Stimulated activated CD4-positive, alpha-beta T cell treated with anti-CD3 and anti-CD28 coated beads, TNF-alpha, amount 100 ng/mL, for 1 hour (primary cell): ENCODE measurements at regions not wholly inside any gene's neighbourhood (a gene's known extent, or its start where the extent isn't known, plus 50 kb on each side); places are given as distances from the start of the nearest gene placed in this dataset.
"Not testable (repeated sequence)": the region's sequence is repeated elsewhere in the genome, so short reads cannot be mapped to it uniquely, and the experiment has no call there.

ENCODE experiments used
- DNase-seq, 3 donors: peaks; one replicate each; pipeline ENCODE4 v3.0.0-alpha.2; 2020; ENCODE audit warnings: low read depth in 3 of 3, low spot score in 1 of 3

GRCh38 chr1:143842058-143842457 lies 129.7 kb downstream of the FAM72C start:
- not testable (repeated sequence) for DNase-seq

- not testable (repeated sequence) for DNase-seq
Measured at GRCh38 chr1:143839182-143839581, 132.6 kb downstream of the FAM72C start.

GRCh38 chr1:143838598-143838929 lies 133.2 kb downstream of the FAM72C start:
- DNase-seq, result not testable (repeated sequence)

GRCh38 chr1:143837924-143838597 lies 133.7 kb downstream of the FAM72C start:
- not testable (repeated sequence) for DNase-seq

- DNase-seq, result not testable (repeated sequence)
Measured at GRCh38 chr1:143833376-143833775, 138.4 kb downstream of the FAM72C start.

- DNase-seq, result not testable (repeated sequence)
Measured at GRCh38 chr1:143832379-143832716, 139.4 kb downstream of the FAM72C start.

- not testable (repeated sequence) for DNase-seq
Measured at GRCh38 chr1:143831479-143832378, 140.1 kb downstream of the FAM72C start.

GRCh38 chr1:143826162-143826561 lies 145.6 kb downstream of the FAM72C start:
- not testable (repeated sequence) for DNase-seq

- not testable (repeated sequence) for DNase-seq
Measured at GRCh38 chr1:143824266-143824665, 147.5 kb downstream of the FAM72C start.

GRCh38 chr1:143820058-143820457 lies 151.7 kb downstream of the FAM72C start:
- not testable (repeated sequence) for DNase-seq

- not testable (repeated sequence) for DNase-seq
Measured at GRCh38 chr1:143816369-143816768, 155.4 kb downstream of the FAM72C start.

- not testable (repeated sequence) for DNase-seq
Measured at GRCh38 chr1:143805374-143805773, 166.4 kb downstream of the FAM72C start.

- DNase-seq, result not testable (repeated sequence)
Measured at GRCh38 chr1:143804707-143805356, 167.0 kb downstream of the FAM72C start.

- not testable (repeated sequence) for DNase-seq
Measured at GRCh38 chr1:143803927-143804411, 167.8 kb downstream of the FAM72C start.

- not testable (repeated sequence) for DNase-seq
Measured at GRCh38 chr1:143803095-143803494, 168.7 kb downstream of the FAM72C start.

GRCh38 chr1:143799568-143800187 lies 172.1 kb downstream of the FAM72C start:
- not testable (repeated sequence) for DNase-seq

- not testable (repeated sequence) for DNase-seq
Measured at GRCh38 chr1:143796369-143796768, 175.4 kb downstream of the FAM72C start.

GRCh38 chr1:143792047-143792937 lies 179.5 kb downstream of the FAM72C start:
- DNase-seq, result not testable (repeated sequence)

GRCh38 chr1:143786381-143786780 lies 185.4 kb downstream of the FAM72C start:
- DNase-seq, result not testable (repeated sequence)

GRCh38 chr1:143785883-143786282 lies 185.9 kb downstream of the FAM72C start:
- DNase-seq, result not testable (repeated sequence)
